ENCODE measurements at regions not wholly inside any gene's neighbourhood (a gene's known extent, or its start where the extent isn't known, plus 50 kb on each side); places are given as distances from the start of the nearest gene placed in this dataset.

DNA sequence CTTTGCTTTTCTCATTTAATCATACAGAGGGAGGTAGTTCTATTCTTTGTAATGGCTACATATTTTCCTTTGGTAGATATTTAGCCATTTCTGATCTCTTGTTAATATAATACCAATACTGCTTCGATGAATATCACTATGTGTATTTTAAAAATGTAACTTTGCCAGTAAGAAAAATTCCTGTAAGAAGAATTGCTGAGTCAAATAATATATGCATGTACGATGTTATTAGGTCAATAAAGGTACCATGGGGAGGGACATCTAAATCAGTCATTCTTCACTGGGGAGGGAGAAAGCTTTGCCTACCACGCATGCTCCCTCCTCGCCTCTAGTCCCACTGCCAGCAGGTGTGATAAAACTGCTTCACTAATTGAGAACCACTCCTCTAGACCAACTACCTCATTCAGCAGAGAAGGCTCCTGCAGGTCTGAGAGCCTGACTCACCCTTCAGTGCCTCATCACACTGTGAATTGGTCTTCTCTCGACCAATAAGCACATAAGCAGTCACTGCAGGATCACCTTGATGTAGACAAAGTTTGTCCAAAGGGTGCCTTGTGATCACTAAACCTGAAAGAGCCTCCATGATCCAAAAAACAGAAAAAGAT is 56.1 kb upstream of the TBCA start:
- TF ChIP-seq, protein P1, sequence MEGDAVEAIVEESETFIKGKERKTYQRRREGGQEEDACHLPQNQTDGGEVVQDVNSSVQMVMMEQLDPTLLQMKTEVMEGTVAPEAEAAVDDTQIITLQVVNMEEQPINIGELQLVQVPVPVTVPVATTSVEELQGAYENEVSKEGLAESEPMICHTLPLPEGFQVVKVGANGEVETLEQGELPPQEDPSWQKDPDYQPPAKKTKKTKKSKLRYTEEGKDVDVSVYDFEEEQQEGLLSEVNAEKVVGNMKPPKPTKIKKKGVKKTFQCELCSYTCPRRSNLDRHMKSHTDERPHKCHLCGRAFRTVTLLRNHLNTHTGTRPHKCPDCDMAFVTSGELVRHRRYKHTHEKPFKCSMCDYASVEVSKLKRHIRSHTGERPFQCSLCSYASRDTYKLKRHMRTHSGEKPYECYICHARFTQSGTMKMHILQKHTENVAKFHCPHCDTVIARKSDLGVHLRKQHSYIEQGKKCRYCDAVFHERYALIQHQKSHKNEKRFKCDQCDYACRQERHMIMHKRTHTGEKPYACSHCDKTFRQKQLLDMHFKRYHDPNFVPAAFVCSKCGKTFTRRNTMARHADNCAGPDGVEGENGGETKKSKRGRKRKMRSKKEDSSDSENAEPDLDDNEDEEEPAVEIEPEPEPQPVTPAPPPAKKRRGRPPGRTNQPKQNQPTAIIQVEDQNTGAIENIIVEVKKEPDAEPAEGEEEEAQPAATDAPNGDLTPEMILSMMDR (IDR thresholded peaks at IDR 0.05; ENCODE audit: extremely low read depth, low read depth, low read length), result no peak
- Histone ChIP-seq H2AFZ (ENCODE audit: low read length) (no peak overlapping the region), H3K4me2 (ENCODE audit: insufficient read depth, low read length) (no peak overlapping the region), H3K27me3 (ENCODE audit: insufficient read depth, low read length) (peaks cover 31% of the 10 kb centered on the region), H3K27ac (ENCODE audit: low read depth, low read length) (no peak overlapping the region), H4K20me1 (ENCODE audit: insufficient read depth, low read length) (no peaks in the 10 kb centered on the region), H3K36me3 (ENCODE audit: insufficient read depth, low read length) (no peaks in the 10 kb centered on the region), H3K79me2 (ENCODE audit: insufficient read depth, low read length) (no peaks in the 10 kb centered on the region), H3K9me3 (ENCODE audit: low read depth, low read length) (no peaks in the 10 kb centered on the region), H3K4me3 (ENCODE audit: insufficient read depth, low read length) (no peak overlapping the region), H3K4me1 (ENCODE audit: insufficient read depth, low read length) (no peaks in the 10 kb centered on the region)
- no peak for DNase-seq (ENCODE audit: insufficient read length, low spot score, missing footprints)

DNA sequence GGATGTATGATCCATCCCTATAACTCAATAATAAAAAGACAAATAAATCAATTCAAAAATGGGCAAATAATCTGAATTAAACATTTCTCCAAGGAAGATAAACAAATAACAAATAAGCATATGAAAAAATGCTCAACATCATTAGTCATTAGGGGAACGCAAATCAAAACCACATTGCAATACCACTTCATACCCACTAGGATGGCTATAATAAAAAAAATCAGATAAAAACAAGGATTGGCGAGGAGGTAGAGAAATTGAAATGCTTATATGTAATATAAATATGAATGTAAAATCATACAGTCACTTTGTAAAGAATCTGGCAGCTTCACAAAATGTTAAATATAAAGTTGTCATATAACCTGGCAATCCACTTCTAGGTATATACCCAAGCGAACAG is 52.3 kb upstream of the TBCA start:
- Histone ChIP-seq H3K4me1 (ENCODE audit: insufficient read depth, low read length) (no peaks in the 10 kb centered on the region), H3K9me3 (ENCODE audit: low read depth, low read length) (no peaks in the 10 kb centered on the region), H3K79me2 (ENCODE audit: insufficient read depth, low read length) (no peaks in the 10 kb centered on the region), H3K27ac (ENCODE audit: low read depth, low read length) (no peak overlapping the region), H3K4me3 (ENCODE audit: insufficient read depth, low read length) (no peak overlapping the region), H3K4me2 (ENCODE audit: insufficient read depth, low read length) (no peak overlapping the region), H3K36me3 (ENCODE audit: insufficient read depth, low read length) (no peaks in the 10 kb centered on the region), H3K27me3 (ENCODE audit: insufficient read depth, low read length) (peaks cover 55% of the 10 kb centered on the region), H2AFZ (ENCODE audit: low read length) (no peak overlapping the region), H4K20me1 (ENCODE audit: insufficient read depth, low read length) (no peaks in the 10 kb centered on the region)
- TF ChIP-seq, protein P1 (IDR thresholded peaks at IDR 0.05; ENCODE audit: extremely low read depth, low read depth, low read length), result peak; percentile 26
- no peak for DNase-seq (ENCODE audit: insufficient read length, low spot score, missing footprints)
